SK-N-MC (cell line): ENCODE measurements at regions not wholly inside any gene's neighbourhood (a gene's known extent, or its start where the extent isn't known, plus 50 kb on each side); places are given as distances from the start of the nearest gene placed in this dataset.
"Not testable (repeated sequence)": the region's sequence is repeated elsewhere in the genome, so short reads cannot be mapped to it uniquely, and the experiment has no call there.

ENCODE experiments used
- DNase-seq: peaks from one replicate; pipeline ENCODE4 v3.0.0-alpha.2; 2011; ENCODE audit warnings: low read depth, low spot score
- H3K27ac ChIP-seq: fragments of 200-600 bp; sonication (generic); 2 replicates; pipeline ENCODE4 v1.5.1; 2016; ENCODE audit warnings: mixed run types
- H3K36me3 ChIP-seq: fragments of 200-600 bp; sonication (generic); 2 replicates; pipeline ENCODE4 v1.6.1; 2017; ENCODE audit warnings: antibody characterized with exemption, low read length, mixed read lengths; ENCODE audit not compliant: insufficient read depth
- H3K4me3 ChIP-seq: fragments of 200-600 bp; sonication (generic); 2 replicates; pipeline ENCODE4 v1.5.1; 2016
- H3K9ac ChIP-seq: fragments of 200-600 bp; sonication (generic); 2 replicates; pipeline ENCODE4 v1.8.0; 2017; ENCODE audit warnings: mixed run types, mixed read lengths; ENCODE audit not compliant: insufficient read length
- H3K9me3 ChIP-seq: fragments of 200-600 bp; sonication (generic); 2 replicates; pipeline ENCODE4 v1.6.1; 2017; ENCODE audit warnings: low read depth, mild to moderate bottlenecking, antibody characterized with exemption, low read length, moderate library complexity, mixed read lengths
- EZH2 ChIP-seq: fragments of 200-600 bp; sonication (generic); IDR thresholded peaks from one replicate; pipeline ENCODE4 v1.6.1; 2017; ENCODE audit warnings: antibody characterized with exemption
- FOXP2 ChIP-seq: optimal IDR thresholded peaks from 2 replicates; pipeline ENCODE3; 2011; ENCODE audit warnings: mild to moderate bottlenecking, moderate library complexity; ENCODE audit not compliant: insufficient read depth; ENCODE audit errors: extremely low read length, control extremely low read depth
- POLR2AphosphoS5 ChIP-seq: IDR thresholded peaks from 2 replicates; pipeline ENCODE4 v1.6.1; 2012; ENCODE audit warnings: mild to moderate bottlenecking, low read depth, low read length, borderline replicate concordance

- Histone ChIP-seq H3K27ac (no peak overlapping the region), H3K9me3 (no peaks in the 10 kb centered on the region), H3K9ac (no peak overlapping the region), H3K4me3 (no peak overlapping the region), H3K36me3 (no peaks in the 10 kb centered on the region)
- no peak for DNase-seq
- TF ChIP-seq EZH2, result no peak
- TF ChIP-seq FOXP2, result no peak
- no peak for TF ChIP-seq POLR2AphosphoS5
Observed at GRCh38 chr15:39025881-39026280, 461.3 kb upstream of the RASGRP1 start.

GRCh38 chr15:39028069-39028468 lies 463.5 kb upstream of the RASGRP1 start:
- H3K36me3 ChIP-seq, result no peaks in the 10 kb centered on the region

GRCh38 chr15:39029741-39030140 lies 465.1 kb upstream of the RASGRP1 start:
- TF ChIP-seq FOXP2 (no peak), EZH2 (no peak)
- no peak for DNase-seq
- Histone ChIP-seq H3K9ac (no peak overlapping the region), H3K4me3 (no peak overlapping the region), H3K36me3 (no peaks in the 10 kb centered on the region), H3K27ac (no peak overlapping the region), H3K9me3 (no peaks in the 10 kb centered on the region)

More at GRCh38 chr15:39028069-39028468, 463.5 kb upstream of the RASGRP1 start:
- TF ChIP-seq POLR2AphosphoS5 (no peak), EZH2 (no peak)
- Histone ChIP-seq H3K9ac (no peak overlapping the region), H3K4me3 (no peak overlapping the region), H3K9me3 (no peaks in the 10 kb centered on the region), H3K27ac (no peak overlapping the region)
- no peak for DNase-seq

- Histone ChIP-seq H3K9ac (no peak overlapping the region), H3K27ac (no peak overlapping the region), H3K4me3 (no peak overlapping the region), H3K36me3 (no peaks in the 10 kb centered on the region), H3K9me3 (no peaks in the 10 kb centered on the region)
- no peak for TF ChIP-seq POLR2AphosphoS5
- TF ChIP-seq FOXP2, result no peak
- no peak for TF ChIP-seq EZH2
- no peak for DNase-seq
Observed at GRCh38 chr15:39030291-39031070, 465.9 kb upstream of the RASGRP1 start.

- no peak overlapping the region for H3K27ac ChIP-seq
- TF ChIP-seq EZH2 (no peak), POLR2AphosphoS5 (no peak), FOXP2 (no peak)
- H3K9me3 ChIP-seq, result no peaks in the 10 kb centered on the region
- H3K36me3 ChIP-seq, result no peaks in the 10 kb centered on the region
- no peak overlapping the region for H3K9ac ChIP-seq
- DNase-seq, result no peak
- H3K4me3 ChIP-seq, result no peak overlapping the region
Observed at GRCh38 chr15:39031596-39031995, 467.0 kb upstream of the RASGRP1 start.

- no peak for DNase-seq
- H3K36me3 ChIP-seq, result no peaks in the 10 kb centered on the region
- no peaks in the 10 kb centered on the region for H3K9me3 ChIP-seq
- no peak overlapping the region for H3K27ac ChIP-seq
- TF ChIP-seq FOXP2, result no peak
- no peak for TF ChIP-seq POLR2AphosphoS5
- TF ChIP-seq EZH2, result no peak
- no peak overlapping the region for H3K4me3 ChIP-seq
- H3K9ac ChIP-seq, result no peak overlapping the region
Observed at GRCh38 chr15:39034816-39035215, 470.2 kb upstream of the RASGRP1 start.

GRCh38 chr15:39037611-39038010 lies 473.0 kb upstream of the RASGRP1 start:
- H3K9me3 ChIP-seq, DNase-seq, H3K27ac ChIP-seq, H3K36me3 ChIP-seq, H3K4me3 ChIP-seq, H3K9ac ChIP-seq: not testable (repeated sequence)

- no peak overlapping the region for H3K27ac ChIP-seq
- H3K9ac ChIP-seq, result no peak overlapping the region
- no peak for TF ChIP-seq FOXP2
- TF ChIP-seq POLR2AphosphoS5, result no peak
- no peak for TF ChIP-seq EZH2
- H3K9me3 ChIP-seq, result no peaks in the 10 kb centered on the region
- no peaks in the 10 kb centered on the region for H3K36me3 ChIP-seq
- no peak for DNase-seq
- no peak overlapping the region for H3K4me3 ChIP-seq
Observed at GRCh38 chr15:39040861-39041260, 476.2 kb upstream of the RASGRP1 start.

GRCh38 chr15:39041979-39042495 lies 477.4 kb upstream of the RASGRP1 start:
- DNase-seq, result no peak
- H3K4me3 ChIP-seq, result no peak overlapping the region

More at GRCh38 chr15:39041979-39042495, 477.4 kb upstream of the RASGRP1 start:
- no peaks in the 10 kb centered on the region for H3K9me3 ChIP-seq
- H3K27ac ChIP-seq, result no peak overlapping the region
- TF ChIP-seq POLR2AphosphoS5, result no peak
- no peak for TF ChIP-seq FOXP2
- TF ChIP-seq EZH2, result no peak
- no peaks in the 10 kb centered on the region for H3K36me3 ChIP-seq
- no peak overlapping the region for H3K9ac ChIP-seq
